GM23338 (cell line): ENCODE measurements at regions not wholly inside any gene's neighbourhood (a gene's known extent, or its start where the extent isn't known, plus 50 kb on each side); places are given as distances from the start of the nearest gene placed in this dataset.

Experiments used
- ATAC-seq: fragments of 200-7000 bp; cut with Tn5 transposase; 3 replicates; pipeline ENCODE4 v1.9.1; 2020
- DNase-seq: peaks from one replicate; pipeline ENCODE4 v3.0.0-alpha.2; 2015; ENCODE audit warnings: low spot score
- H2AFZ ChIP-seq: fragments of 200-600 bp; sonication (generic); 2 replicates; pipeline ENCODE4 v1.8.0; 2016; ENCODE audit warnings: antibody characterized with exemption, mild to moderate bottlenecking, moderate library complexity
- H3F3A ChIP-seq: fragments of 200-600 bp; sonication (generic); replicated peaks from 2 replicates; pipeline ENCODE4 v1.8.0; 2017; ENCODE audit warnings: antibody characterized with exemption, mixed run types, low read depth
- H3K27ac ChIP-seq: fragments of 200-600 bp; sonication (generic); 2 replicates; pipeline ENCODE4 v1.6.1; 2016; ENCODE audit warnings: low read depth
- H3K27me3 ChIP-seq: fragments of 200-600 bp; sonication (generic); 2 replicates; pipeline ENCODE4 v1.8.0; 2016; ENCODE audit warnings: mild to moderate bottlenecking, mixed run types, moderate library complexity; ENCODE audit not compliant: insufficient read depth
- H3K36me3 ChIP-seq: fragments of 200-600 bp; sonication (generic); 2 replicates; pipeline ENCODE4 v1.8.0; 2016; ENCODE audit warnings: mild to moderate bottlenecking; ENCODE audit not compliant: insufficient read depth
- H3K4me1 ChIP-seq: fragments of 200-600 bp; sonication (generic); 2 replicates; pipeline ENCODE4 v1.8.0; 2016; ENCODE audit warnings: mild to moderate bottlenecking, moderate library complexity; ENCODE audit not compliant: insufficient read depth
- H3K4me2 ChIP-seq: fragments of 200-600 bp; sonication (generic); 2 replicates; pipeline ENCODE4 v1.7.1; 2017; ENCODE audit warnings: mixed run types
- H3K4me3 ChIP-seq: fragments of 200-600 bp; sonication (generic); 2 replicates; pipeline ENCODE4 v1.6.1; 2016; ENCODE audit warnings: mixed run types
- H3K79me2 ChIP-seq: fragments of 200-600 bp; sonication (generic); replicated peaks from 2 replicates; pipeline ENCODE4 v1.8.0; 2017; ENCODE audit warnings: mild to moderate bottlenecking; ENCODE audit not compliant: insufficient read depth
- H3K9me2 ChIP-seq: fragments of 200-600 bp; sonication (generic); 2 replicates; pipeline ENCODE4 v1.8.0; 2017; ENCODE audit not compliant: insufficient read depth
- H4K20me1 ChIP-seq: fragments of 200-600 bp; sonication (generic); replicated peaks from 2 replicates; pipeline ENCODE4 v1.8.0; 2017; ENCODE audit warnings: mild to moderate bottlenecking; ENCODE audit not compliant: insufficient read depth
- H3K27ac Mint-ChIP-seq: 2 replicates; pipeline ENCODE4 v1.8.0; 2020; ENCODE audit warnings: inconsistent platforms, mild to moderate bottlenecking, moderate library complexity, mixed read lengths
- H3K27me3 Mint-ChIP-seq: 3 replicates; pipeline ENCODE4 v1.8.0; 2022; ENCODE audit warnings: low read depth, mild to moderate bottlenecking, moderate library complexity, mixed read lengths, inconsistent platforms; ENCODE audit not compliant: insufficient read depth, poor library complexity
- H3K36me3 Mint-ChIP-seq: 3 replicates; pipeline ENCODE4 v1.8.0; 2021; ENCODE audit warnings: low read depth, mild to moderate bottlenecking, inconsistent platforms, moderate library complexity, mixed read lengths
- H3K4me1 Mint-ChIP-seq: 3 replicates; pipeline ENCODE4 v1.8.0; 2020; ENCODE audit warnings: mild to moderate bottlenecking, inconsistent platforms, mixed read lengths
- H3K4me3 Mint-ChIP-seq: 3 replicates; pipeline ENCODE4 v1.8.0; 2021; ENCODE audit warnings: moderate library complexity, mild to moderate bottlenecking, inconsistent platforms, mixed read lengths
- H3K9me3 Mint-ChIP-seq: 3 replicates; pipeline ENCODE4 v1.8.0; 2020; ENCODE audit warnings: moderate library complexity, mild to moderate bottlenecking, inconsistent platforms, mixed read lengths
- CREB1 ChIP-seq: fragments of 250-450 bp; sonication (Bioruptor Pico); IDR thresholded peaks from 2 replicates; pipeline ENCODE4 v1.5.0; 2020; ENCODE audit warnings: low read depth, mild to moderate bottlenecking, moderate library complexity
- CTCF ChIP-seq, 2 experiments: fragments of 200-600 bp in 1 of 2; sonication (generic) in 1 of 2; conservative IDR thresholded peaks; 2 replicates each; pipeline versions ENCODE4 v1.5.1 to v1.6.1; 2016 to 2017; ENCODE audit warnings: antibody characterized with exemption in 2 of 2, low read depth in 2 of 2, mild to moderate bottlenecking in 2 of 2, moderate library complexity in 1 of 2
- ETS1 ChIP-seq: IDR thresholded peaks from 2 replicates; pipeline ENCODE4 v1.6.1; 2016; ENCODE audit warnings: antibody characterized with exemption
- EZH2 ChIP-seq: fragments of 200-600 bp; sonication (generic); IDR thresholded peaks from one replicate; pipeline ENCODE4 v1.8.0; 2017; ENCODE audit warnings: antibody characterized with exemption, mild to moderate bottlenecking, low read depth; ENCODE audit not compliant: unreplicated experiment
- EZH2phosphoT487 ChIP-seq: fragments of 200-600 bp; sonication (generic); IDR thresholded peaks from one replicate; pipeline ENCODE4 v1.8.1; 2018; ENCODE audit warnings: antibody characterized with exemption; ENCODE audit not compliant: unreplicated experiment
- JUNB ChIP-seq: IDR thresholded peaks from one replicate; pipeline ENCODE4 v1.6.1; 2016; ENCODE audit warnings: antibody characterized with exemption; ENCODE audit not compliant: unreplicated experiment
- NANOG ChIP-seq: IDR thresholded peaks from 2 replicates; pipeline ENCODE4 v1.6.1; 2016; ENCODE audit warnings: antibody characterized with exemption, borderline replicate concordance
- POLR2AphosphoS5 ChIP-seq: IDR thresholded peaks from 2 replicates; pipeline ENCODE4 v1.6.1; 2016; ENCODE audit warnings: antibody characterized with exemption, low read depth
- STAT1 ChIP-seq: IDR thresholded peaks from one replicate; pipeline ENCODE4 v1.6.1; 2016; ENCODE audit warnings: antibody characterized with exemption; ENCODE audit not compliant: unreplicated experiment
- ZNF114 ChIP-seq: fragments of 250-450 bp; sonication (Bioruptor Pico); IDR thresholded peaks from 2 replicates; pipeline ENCODE4 v1.5.0; 2020; ENCODE audit warnings: mild to moderate bottlenecking, moderate library complexity
- ZNF331 ChIP-seq: fragments of 250-450 bp; sonication (Bioruptor Pico); IDR thresholded peaks from 2 replicates; pipeline ENCODE4 v1.5.0; 2020; ENCODE audit warnings: low read depth, mild to moderate bottlenecking, moderate library complexity
- ZNF462 ChIP-seq: fragments of 250-450 bp; sonication (Bioruptor Pico); IDR thresholded peaks from 2 replicates; pipeline ENCODE4 v1.5.0; 2020; ENCODE audit warnings: mild to moderate bottlenecking, moderate library complexity
- TF ChIP-seq, protein P1 (sequence below): IDR thresholded peaks from one replicate; pipeline ENCODE4 v1.6.1; 2018; ENCODE audit warnings: antibody characterized with exemption; ENCODE audit not compliant: unreplicated experiment

- H3K4me3 ChIP-seq: no peak overlapping the region
- Mint-ChIP-seq H3K4me1 (no peaks in the 10 kb centered on the region), H3K27me3 (no peaks in the 10 kb centered on the region), H3K9me3 (no peaks in the 10 kb centered on the region; the same call in 2 of the 3 replicates), H3K4me3 (no peak overlapping the region), H3K27ac (no peak overlapping the region), H3K36me3 (no peaks in the 10 kb centered on the region)
- H3K4me1 ChIP-seq: no peaks in the 10 kb centered on the region
- DNase-seq (no peak), ATAC-seq (no peak)
- TF ChIP-seq CTCF (conservative IDR thresholded peaks at IDR 0.05; ENCODE audit: low read depth in 2 of 2): no peak
- TF ChIP-seq ETS1: no peak
- TF ChIP-seq NANOG: no peak
- no peak for TF ChIP-seq ZNF114 (CRISPR knock-in tag)
- no peak for TF ChIP-seq STAT1
- no peak for TF ChIP-seq CREB1 (CRISPR knock-in tag)
- no peak for TF ChIP-seq JUNB
- TF ChIP-seq POLR2AphosphoS5: no peak
- no peak for TF ChIP-seq ZNF462 (CRISPR knock-in tag)
- no peak for TF ChIP-seq EZH2phosphoT487
- TF ChIP-seq ZNF331 (CRISPR knock-in tag): no peak
- no peak for TF ChIP-seq EZH2
- TF ChIP-seq, protein P1, sequence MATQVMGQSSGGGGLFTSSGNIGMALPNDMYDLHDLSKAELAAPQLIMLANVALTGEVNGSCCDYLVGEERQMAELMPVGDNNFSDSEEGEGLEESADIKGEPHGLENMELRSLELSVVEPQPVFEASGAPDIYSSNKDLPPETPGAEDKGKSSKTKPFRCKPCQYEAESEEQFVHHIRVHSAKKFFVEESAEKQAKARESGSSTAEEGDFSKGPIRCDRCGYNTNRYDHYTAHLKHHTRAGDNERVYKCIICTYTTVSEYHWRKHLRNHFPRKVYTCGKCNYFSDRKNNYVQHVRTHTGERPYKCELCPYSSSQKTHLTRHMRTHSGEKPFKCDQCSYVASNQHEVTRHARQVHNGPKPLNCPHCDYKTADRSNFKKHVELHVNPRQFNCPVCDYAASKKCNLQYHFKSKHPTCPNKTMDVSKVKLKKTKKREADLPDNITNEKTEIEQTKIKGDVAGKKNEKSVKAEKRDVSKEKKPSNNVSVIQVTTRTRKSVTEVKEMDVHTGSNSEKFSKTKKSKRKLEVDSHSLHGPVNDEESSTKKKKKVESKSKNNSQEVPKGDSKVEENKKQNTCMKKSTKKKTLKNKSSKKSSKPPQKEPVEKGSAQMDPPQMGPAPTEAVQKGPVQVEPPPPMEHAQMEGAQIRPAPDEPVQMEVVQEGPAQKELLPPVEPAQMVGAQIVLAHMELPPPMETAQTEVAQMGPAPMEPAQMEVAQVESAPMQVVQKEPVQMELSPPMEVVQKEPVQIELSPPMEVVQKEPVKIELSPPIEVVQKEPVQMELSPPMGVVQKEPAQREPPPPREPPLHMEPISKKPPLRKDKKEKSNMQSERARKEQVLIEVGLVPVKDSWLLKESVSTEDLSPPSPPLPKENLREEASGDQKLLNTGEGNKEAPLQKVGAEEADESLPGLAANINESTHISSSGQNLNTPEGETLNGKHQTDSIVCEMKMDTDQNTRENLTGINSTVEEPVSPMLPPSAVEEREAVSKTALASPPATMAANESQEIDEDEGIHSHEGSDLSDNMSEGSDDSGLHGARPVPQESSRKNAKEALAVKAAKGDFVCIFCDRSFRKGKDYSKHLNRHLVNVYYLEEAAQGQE: no peak
- no peak overlapping the region for H2AFZ ChIP-seq
- no peaks in the 10 kb centered on the region for H3F3A ChIP-seq
- no peaks in the 10 kb centered on the region for H3K9me2 ChIP-seq
- H4K20me1 ChIP-seq: no peaks in the 10 kb centered on the region
- no peaks in the 10 kb centered on the region for H3K36me3 ChIP-seq
- H3K79me2 ChIP-seq: no peaks in the 10 kb centered on the region
- H3K27me3 ChIP-seq: no peaks in the 10 kb centered on the region
- H3K27ac ChIP-seq: no peak overlapping the region
- no peak overlapping the region for H3K4me2 ChIP-seq
Measured at GRCh38 chr3:87423336-87423735, 147.0 kb upstream of the POU1F1 start.
